GM12874 (cell line): ENCODE measurements at regions not wholly inside any gene's neighbourhood (a gene's known extent, or its start where the extent isn't known, plus 50 kb on each side); places are given as distances from the start of the nearest gene placed in this dataset.

Experiments used
- CTCF ChIP-seq: IDR thresholded peaks from 2 replicates; pipeline ENCODE4 v1.5.1; 2011; ENCODE audit warnings: low read depth, mild to moderate bottlenecking, control low read depth, low read length, moderate library complexity; ENCODE audit not compliant: insufficient read depth

- TF ChIP-seq CTCF: no peak
Observed at GRCh38 chr5:92930057-92930456, 651.0 kb downstream of the NR2F1-AS1 start.

- TF ChIP-seq CTCF: no peak
Observed at GRCh38 chr5:92927291-92927778, 653.7 kb downstream of the NR2F1-AS1 start.

DNA sequence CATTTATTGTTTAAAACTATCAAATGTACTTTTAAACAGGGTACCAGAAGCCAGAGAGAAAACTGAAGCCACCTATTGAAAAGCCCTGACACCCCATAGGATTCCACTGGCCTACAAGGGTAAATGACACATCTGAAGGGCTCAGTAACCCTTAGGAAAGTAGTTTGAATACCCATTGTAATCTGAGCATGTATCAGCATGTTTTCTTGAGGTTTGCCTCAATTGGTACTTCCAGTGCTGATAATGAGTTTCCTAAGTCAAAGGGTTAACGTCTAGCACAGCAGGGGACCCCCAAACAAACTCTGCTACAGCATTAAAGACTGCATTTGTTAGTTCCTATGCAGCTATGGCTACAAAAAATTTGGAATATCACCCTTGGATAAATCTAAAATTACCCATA lies 657.1 kb downstream of the NR2F1-AS1 start:
- no peak for TF ChIP-seq CTCF

DNA sequence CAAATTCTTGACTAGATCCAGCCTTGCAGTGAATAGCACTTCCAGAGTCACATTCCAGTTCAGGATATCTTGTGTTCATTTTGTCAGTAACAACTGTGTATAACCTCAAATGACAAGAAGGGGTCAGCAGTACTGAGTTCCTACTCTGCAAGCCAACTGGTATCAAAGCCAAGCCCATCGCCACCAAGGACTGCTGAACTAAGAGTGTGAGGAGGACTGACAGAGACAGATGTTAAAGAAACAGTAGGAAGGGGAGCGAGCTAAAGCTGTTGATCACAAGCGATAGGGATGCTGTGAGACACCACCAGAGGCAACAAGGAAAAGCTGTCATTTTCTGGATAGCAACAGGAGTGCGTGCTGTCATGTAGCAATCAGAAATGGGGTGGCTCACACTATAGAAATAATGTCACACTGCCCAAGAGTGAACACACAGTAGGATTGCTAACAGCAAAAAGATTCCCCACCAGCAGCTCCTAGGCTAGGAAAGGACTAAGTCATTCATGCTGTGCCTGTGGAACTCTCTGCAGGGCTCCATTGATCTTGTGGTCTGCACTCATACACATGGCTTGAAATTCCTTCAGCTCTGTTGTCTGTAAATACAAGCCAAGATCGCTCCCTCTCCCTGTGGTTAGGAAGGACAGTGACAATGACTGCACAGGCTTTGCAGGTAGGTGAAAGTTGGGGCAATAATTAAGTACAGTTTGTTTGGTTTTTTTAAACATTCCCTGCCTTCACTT lies 658.6 kb downstream of the NR2F1-AS1 start:
- no peak for TF ChIP-seq CTCF

DNA sequence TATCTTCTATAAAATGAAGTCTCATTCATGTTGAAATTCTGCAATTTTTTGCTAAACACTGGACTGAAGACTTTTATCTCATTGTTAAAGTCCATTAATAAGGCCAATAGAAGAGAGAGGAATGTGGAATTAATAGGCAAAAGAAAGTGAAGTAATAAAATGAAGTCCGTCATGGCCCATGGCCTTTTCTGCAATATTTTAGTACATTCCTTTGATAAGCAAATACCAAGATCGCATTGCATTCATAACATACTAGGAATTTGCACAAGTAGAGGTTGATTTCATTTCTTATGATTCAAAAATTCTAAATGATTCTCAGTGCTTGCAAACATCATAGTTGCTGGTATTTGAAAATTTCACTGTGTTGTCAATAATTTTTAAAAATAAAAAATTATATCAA lies 664.0 kb downstream of the NR2F1-AS1 start:
- no peak for TF ChIP-seq CTCF

- TF ChIP-seq CTCF: no peak
Observed at GRCh38 chr5:92916036-92916435, 665.0 kb downstream of the NR2F1-AS1 start.

DNA sequence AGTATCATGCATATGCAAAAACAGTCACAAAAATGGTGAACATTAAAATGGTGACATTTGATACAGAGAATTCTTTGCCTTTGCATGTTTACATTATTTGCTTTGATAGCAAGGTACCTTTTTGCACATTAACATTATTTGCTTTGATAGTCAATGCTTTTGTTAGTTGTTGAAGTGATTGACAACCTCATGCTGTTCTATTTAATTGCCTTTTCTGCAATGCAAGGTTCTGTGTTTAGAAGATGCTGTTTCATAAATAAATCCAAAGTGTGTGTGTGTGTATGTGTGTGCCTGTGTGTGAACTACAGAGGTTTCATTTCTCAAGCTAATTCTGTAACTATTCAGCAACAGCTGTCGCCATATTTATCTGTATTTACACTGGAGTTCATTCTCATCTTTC lies 668.7 kb downstream of the NR2F1-AS1 start:
- no peak for TF ChIP-seq CTCF
